Stimulated activated CD4-positive, alpha-beta T cell treated with anti-CD3 and anti-CD28 coated beads, Interleukin-12 subunit alpha, Interleukin-12 subunit beta, amount 100 ng/mL, for 24 hours (primary cell): ENCODE measurements at regions not wholly inside any gene's neighbourhood (a gene's known extent, or its start where the extent isn't known, plus 50 kb on each side); places are given as distances from the start of the nearest gene placed in this dataset.

Source experiments
- DNase-seq, 2 experiments: peaks; one replicate each; pipeline ENCODE4 v3.0.0-alpha.2; 2020; ENCODE audit warnings: low read depth in 2 of 2

GRCh38 chr1:218867941-218868626, 305.6 kb upstream of the LYPLAL1 start:
- DNase-seq = no peak

- DNase-seq = no peak
These were observed 304.4 kb upstream of the LYPLAL1 start for GRCh38 chr1:218869276-218869675.

GRCh38 chr1:218872026-218872425, 301.7 kb upstream of the LYPLAL1 start:
- no peak for DNase-seq

GRCh38 chr1:218872928-218873327, 300.8 kb upstream of the LYPLAL1 start:
- no peak for DNase-seq

- no peak for DNase-seq
These were observed 299.4 kb upstream of the LYPLAL1 start for GRCh38 chr1:218874313-218874712.

GRCh38 chr1:218874801-218875400, 298.8 kb upstream of the LYPLAL1 start:
- no peak for DNase-seq

- no peak for DNase-seq
These were observed 295.3 kb upstream of the LYPLAL1 start for GRCh38 chr1:218878369-218878768.

GRCh38 chr1:218880484-218881060, 293.1 kb upstream of the LYPLAL1 start:
- DNase-seq = no peak

GRCh38 chr1:218882454-218882853, 291.2 kb upstream of the LYPLAL1 start:
- DNase-seq = no peak

GRCh38 chr1:218886101-218886871, 287.4 kb upstream of the LYPLAL1 start:
- no peak for DNase-seq

GRCh38 chr1:218887141-218887925, 286.3 kb upstream of the LYPLAL1 start:
- no peak for DNase-seq

GRCh38 chr1:218890451-218890850, 283.2 kb upstream of the LYPLAL1 start:
- DNase-seq = no peak

GRCh38 chr1:218891577-218891976, 282.1 kb upstream of the LYPLAL1 start:
- no peak for DNase-seq

GRCh38 chr1:218895064-218895587, 278.6 kb upstream of the LYPLAL1 start:
- no peak for DNase-seq

GRCh38 chr1:218896202-218896601, 277.5 kb upstream of the LYPLAL1 start:
- DNase-seq = no peak

GRCh38 chr1:218898921-218899320, 274.8 kb upstream of the LYPLAL1 start:
- no peak for DNase-seq

GRCh38 chr1:218900615-218901014, 273.1 kb upstream of the LYPLAL1 start:
- DNase-seq = no peak

- DNase-seq = no peak
These were observed 269.3 kb upstream of the LYPLAL1 start for GRCh38 chr1:218904416-218904815.

GRCh38 chr1:218916720-218917119, 257.0 kb upstream of the LYPLAL1 start:
- DNase-seq = no peak

GRCh38 chr1:218917656-218918055, 256.0 kb upstream of the LYPLAL1 start:
- no peak for DNase-seq

- no peak for DNase-seq
These were observed 247.9 kb upstream of the LYPLAL1 start for GRCh38 chr1:218925777-218926176.

- no peak for DNase-seq
These were observed 247.0 kb upstream of the LYPLAL1 start for GRCh38 chr1:218926631-218927030.
